Fibroblast of villous mesenchyme (primary cell): ENCODE measurements at regions not wholly inside any gene's neighbourhood (a gene's known extent, or its start where the extent isn't known, plus 50 kb on each side); places are given as distances from the start of the nearest gene placed in this dataset.
A peak's percentile ranks its signal among the peaks of the same experiment; 100 is the strongest.

Source experiments
- DNase-seq: peaks from one replicate; pipeline ENCODE4 v3.0.0-alpha.2; 2010; ENCODE audit warnings: low read depth
- H3K4me3 ChIP-seq: 2 replicates; pipeline ENCODE4 v1.5.1; 2011; ENCODE audit warnings: low read depth, mild to moderate bottlenecking, low read length
- TF ChIP-seq, protein P1 (sequence below): IDR thresholded peaks from 2 replicates; pipeline ENCODE4 v1.5.1; 2012; ENCODE audit warnings: low read depth, mild to moderate bottlenecking, low read length; ENCODE audit not compliant: insufficient read depth

DNA sequence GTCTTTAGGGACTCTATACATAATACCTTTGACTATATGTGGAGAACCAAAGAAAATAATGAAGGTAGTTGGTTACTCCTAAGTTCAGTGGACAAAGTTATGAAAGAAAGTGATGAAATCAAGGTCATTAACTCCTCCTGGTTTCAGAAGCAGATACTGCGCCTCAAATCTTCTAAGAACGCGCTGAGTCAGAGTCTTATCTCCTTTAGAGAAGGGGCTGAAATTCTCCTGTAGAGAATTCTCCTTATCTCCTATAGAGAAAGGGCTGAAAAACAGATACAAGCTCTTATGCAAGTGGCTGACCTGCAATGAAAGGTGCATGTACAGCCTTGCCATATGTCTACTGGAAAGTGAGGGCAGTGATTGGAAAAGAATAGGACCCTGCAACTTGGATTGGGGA, 824.2 kb downstream of the NSUN3 start:
- DNase-seq = peak; percentile 60
- TF ChIP-seq, protein P1, sequence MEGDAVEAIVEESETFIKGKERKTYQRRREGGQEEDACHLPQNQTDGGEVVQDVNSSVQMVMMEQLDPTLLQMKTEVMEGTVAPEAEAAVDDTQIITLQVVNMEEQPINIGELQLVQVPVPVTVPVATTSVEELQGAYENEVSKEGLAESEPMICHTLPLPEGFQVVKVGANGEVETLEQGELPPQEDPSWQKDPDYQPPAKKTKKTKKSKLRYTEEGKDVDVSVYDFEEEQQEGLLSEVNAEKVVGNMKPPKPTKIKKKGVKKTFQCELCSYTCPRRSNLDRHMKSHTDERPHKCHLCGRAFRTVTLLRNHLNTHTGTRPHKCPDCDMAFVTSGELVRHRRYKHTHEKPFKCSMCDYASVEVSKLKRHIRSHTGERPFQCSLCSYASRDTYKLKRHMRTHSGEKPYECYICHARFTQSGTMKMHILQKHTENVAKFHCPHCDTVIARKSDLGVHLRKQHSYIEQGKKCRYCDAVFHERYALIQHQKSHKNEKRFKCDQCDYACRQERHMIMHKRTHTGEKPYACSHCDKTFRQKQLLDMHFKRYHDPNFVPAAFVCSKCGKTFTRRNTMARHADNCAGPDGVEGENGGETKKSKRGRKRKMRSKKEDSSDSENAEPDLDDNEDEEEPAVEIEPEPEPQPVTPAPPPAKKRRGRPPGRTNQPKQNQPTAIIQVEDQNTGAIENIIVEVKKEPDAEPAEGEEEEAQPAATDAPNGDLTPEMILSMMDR = no peak
- no peak overlapping the region for H3K4me3 ChIP-seq

DNA sequence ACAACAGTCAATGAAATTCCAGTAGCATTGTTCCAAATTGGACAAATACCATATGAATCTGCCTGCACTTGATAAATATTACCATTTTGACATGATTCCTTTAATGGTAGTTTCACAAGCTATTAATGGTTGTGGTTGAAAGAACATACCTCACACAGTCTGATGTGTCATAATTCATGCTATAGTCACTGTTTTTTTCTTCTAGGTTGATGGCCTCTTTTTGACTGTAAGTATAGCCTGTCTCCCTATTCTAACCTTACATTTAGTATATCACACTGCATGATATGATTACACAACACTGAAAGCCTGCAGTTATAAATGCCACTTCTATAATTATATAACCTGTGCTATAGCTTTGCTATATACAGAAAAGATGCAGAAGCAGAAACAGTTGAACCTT, 834.1 kb downstream of the NSUN3 start:
- TF ChIP-seq, protein P1 = no peak
- H3K4me3 ChIP-seq = no peak overlapping the region
- no peak for DNase-seq

- no peak for DNase-seq
- TF ChIP-seq, protein P1 = no peak
- H3K4me3 ChIP-seq = no peak overlapping the region
Measured at GRCh38 chr3:94904156-94904674, 841.4 kb downstream of the NSUN3 start.

DNA sequence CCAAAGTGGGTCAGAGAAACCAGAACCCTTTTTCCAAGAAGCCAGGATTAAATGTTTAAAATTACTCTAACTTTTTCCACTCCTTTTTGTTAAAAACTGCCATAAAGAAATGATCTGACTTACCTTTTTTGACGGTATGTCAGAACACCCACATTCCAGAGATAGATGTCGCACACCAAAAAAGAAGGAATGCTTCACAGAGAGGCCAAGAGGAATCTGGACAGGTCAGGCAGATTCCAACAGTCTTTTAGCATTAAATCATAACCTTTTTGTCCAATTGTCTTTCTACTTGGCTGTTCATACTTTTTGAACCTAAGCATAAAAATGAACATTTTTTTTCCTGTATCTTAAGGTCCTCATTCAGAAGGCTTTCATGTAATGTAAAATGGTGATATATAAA, 846.9 kb downstream of the NSUN3 start:
- TF ChIP-seq, protein P1 = no peak
- no peak for DNase-seq
- no peak overlapping the region for H3K4me3 ChIP-seq

- TF ChIP-seq, protein P1 = no peak
- H3K4me3 ChIP-seq = no peak overlapping the region
- no peak for DNase-seq
Measured at GRCh38 chr3:94912656-94913055, 849.8 kb downstream of the NSUN3 start.

- no peak for DNase-seq
- TF ChIP-seq, protein P1 = no peak
- no peak overlapping the region for H3K4me3 ChIP-seq
Measured at GRCh38 chr3:94927175-94927574, 864.3 kb downstream of the NSUN3 start.

DNA sequence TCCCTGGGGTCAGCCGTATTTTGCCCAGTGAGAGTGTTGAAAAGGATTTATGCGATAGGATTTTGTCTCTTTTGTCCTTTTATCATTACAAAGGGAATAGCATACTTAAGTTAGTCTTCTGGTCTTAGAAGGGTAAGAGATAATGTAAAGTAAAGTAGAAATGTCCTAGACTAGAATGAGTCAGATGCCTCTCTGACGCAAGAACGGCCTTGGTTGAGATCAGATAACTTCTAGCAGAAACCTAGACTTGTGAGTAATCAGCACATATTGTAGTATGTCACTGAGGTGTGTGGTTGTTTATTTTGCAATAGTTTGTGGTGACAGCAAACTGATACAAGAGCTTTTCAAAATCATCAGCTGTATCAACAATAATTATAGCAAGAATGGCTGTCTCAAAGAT, 866.1 kb downstream of the NSUN3 start:
- peak; percentile 88 for DNase-seq
- H3K4me3 ChIP-seq = no peak overlapping the region
- TF ChIP-seq, protein P1 = no peak
